ENCODE measurements at regions not wholly inside any gene's neighbourhood (a gene's known extent, or its start where the extent isn't known, plus 50 kb on each side); places are given as distances from the start of the nearest gene placed in this dataset.

DNA sequence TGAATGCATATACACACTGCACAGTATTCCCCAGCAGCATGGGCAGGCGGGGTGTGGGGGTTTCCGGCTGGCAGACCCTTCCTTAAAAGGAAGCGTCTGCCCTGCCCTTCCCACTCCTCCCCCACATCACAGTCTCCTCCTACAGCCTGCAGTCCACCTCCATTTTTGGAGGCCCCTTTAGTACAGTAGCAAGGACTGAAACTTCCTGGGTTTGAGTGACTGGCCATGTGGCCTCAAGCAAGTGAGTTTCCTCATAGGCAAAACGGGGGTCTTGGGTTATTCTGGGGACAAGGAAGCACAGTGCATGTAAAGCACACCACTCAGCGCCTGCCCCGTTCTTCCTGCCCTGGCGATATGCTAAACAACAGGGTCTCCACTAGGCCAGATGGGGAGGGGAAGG is 62.1 kb upstream of the COL13A1 start:
- H3K9me3 ChIP-seq (ENCODE audit: low read length) = no peaks in the 10 kb centered on the region
- H3K27ac ChIP-seq (ENCODE audit: extremely low read length, insufficient read depth, low read length) = no peak overlapping the region
- intact Hi-C loops (cut with micrococcal nuclease; ENCODE audit: unreplicated experiment) (loop anchor here (10.0 kb wide), 1 partner anchor 175 kb away; no protein-coding TSS in a partner anchor), in situ Hi-C loops (cut with HindIII; ENCODE audit: extremely low pct_ligation_motif_present, low pct_unique_long_range_greater_than_20kb) (no loop called here)
- TF ChIP-seq SNAPC2 (CRISPR knock-in tag; IDR thresholded peaks at IDR 0.05) = no peak
- TF ChIP-seq NCOA1 (CRISPR knock-in tag; IDR thresholded peaks at IDR 0.05) = no peak
- TF ChIP-seq ZNF292 (CRISPR knock-in tag; IDR thresholded peaks at IDR 0.05; ENCODE audit: borderline replicate concordance, low read depth) = no peak
- TF ChIP-seq ZNF484 (CRISPR knock-in tag; IDR thresholded peaks at IDR 0.05; ENCODE audit: borderline replicate concordance, low read depth) = no peak
- no peak for TF ChIP-seq NR2F2 (IDR thresholded peaks at IDR 0.05; ENCODE audit: borderline replicate concordance, low read depth)
- no peak for TF ChIP-seq MED1 (CRISPR knock-in tag; IDR thresholded peaks at IDR 0.05)
- no peak for TF ChIP-seq ESRRA (CRISPR knock-in tag; IDR thresholded peaks at IDR 0.05; ENCODE audit: low read depth)
- no peak for TF ChIP-seq SIX1 (CRISPR knock-in tag; IDR thresholded peaks at IDR 0.05; ENCODE audit: borderline replicate concordance)
- no peak for TF ChIP-seq REXO4 (CRISPR knock-in tag; IDR thresholded peaks at IDR 0.05; ENCODE audit: borderline replicate concordance)
- no peak for TF ChIP-seq ZNF20 (CRISPR knock-in tag; IDR thresholded peaks at IDR 0.05)
- TF ChIP-seq ZNF225 (CRISPR knock-in tag; IDR thresholded peaks at IDR 0.05) = no peak
- TF ChIP-seq ZNF256 (CRISPR knock-in tag; conservative IDR thresholded peaks at IDR 0.05) = no peak
- no peak for TF ChIP-seq ZFP36L1 (CRISPR knock-in tag; IDR thresholded peaks at IDR 0.05)
- TF ChIP-seq, protein P1, sequence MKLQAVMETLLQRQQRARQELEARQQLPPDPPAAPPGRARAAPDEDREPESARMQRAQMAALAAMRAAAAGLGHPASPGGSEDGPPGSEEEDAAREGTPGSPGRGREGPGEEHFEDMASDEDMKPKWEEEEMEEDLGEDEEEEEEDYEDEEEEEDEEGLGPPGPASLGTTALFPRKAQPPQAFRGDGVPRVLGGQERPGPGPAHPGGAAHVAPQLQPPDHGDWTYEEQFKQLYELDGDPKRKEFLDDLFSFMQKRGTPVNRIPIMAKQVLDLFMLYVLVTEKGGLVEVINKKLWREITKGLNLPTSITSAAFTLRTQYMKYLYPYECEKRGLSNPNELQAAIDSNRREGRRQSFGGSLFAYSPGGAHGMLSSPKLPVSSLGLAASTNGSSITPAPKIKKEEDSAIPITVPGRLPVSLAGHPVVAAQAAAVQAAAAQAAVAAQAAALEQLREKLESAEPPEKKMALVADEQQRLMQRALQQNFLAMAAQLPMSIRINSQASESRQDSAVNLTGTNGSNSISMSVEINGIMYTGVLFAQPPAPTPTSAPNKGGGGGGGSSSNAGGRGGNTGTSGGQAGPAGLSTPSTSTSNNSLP (IDR thresholded peaks at IDR 0.05; ENCODE audit: low read depth, low read length) = no peak
- TF ChIP-seq ZNF564 (CRISPR knock-in tag; IDR thresholded peaks at IDR 0.05) = no peak
- POLR2A ChIA-PET = no interaction called here
- H3K36me3 ChIP-seq (replicated peaks in 1 of 2; ENCODE audit: control insufficient read depth in 1 of 2, insufficient read depth in 2 of 2, low read length in 2 of 2) = no peaks in the 10 kb centered on the region
- H3K79me2 ChIP-seq (ENCODE audit: insufficient read depth, low read length) = no peaks in the 10 kb centered on the region
- H4K20me1 ChIP-seq (ENCODE audit: insufficient read depth, low read length) = no peaks in the 10 kb centered on the region
- ATAC-seq = no peak
- no TSS peak for BruUV-seq (replicated peaks)
- WGBS (ENCODE audit: low lambda C conversion rate) = 42% methylated on average over 4 of the region's 7 CpGs
- H3K4me1 ChIP-seq (ENCODE audit: insufficient read depth, low read length) = no peaks in the 10 kb centered on the region
- no peak overlapping the region for H2AFZ ChIP-seq (ENCODE audit: low read length)
- no peak overlapping the region for H3K9ac ChIP-seq (ENCODE audit: insufficient read depth, low read depth, low read length)
- no peak for DNase-seq (ENCODE audit: low spot score)
- FAIRE-seq = no peak
- H3K27me3 ChIP-seq (ENCODE audit: control insufficient read depth in 1 of 2, insufficient read depth in 2 of 2, low read length in 2 of 2) = peaks cover 0 to 14% of the 10 kb centered on the region in 2 experiments; a peak in 3 of 5 replicates
- no peak overlapping the region for H3K4me3 ChIP-seq (replicated peaks in 1 of 3; ENCODE audit: insufficient read depth in 1 of 3, low read depth in 2 of 3, low read length in 3 of 3)
- CTCF ChIA-PET (ENCODE audit: low intra/inter-chr PET ratio, low total read pairs) = no interaction called here
- no peak overlapping the region for H3K4me2 ChIP-seq (ENCODE audit: low read depth, low read length)
